Mesendoderm (in vitro differentiated cells): ENCODE measurements at regions not wholly inside any gene's neighbourhood (a gene's known extent, or its start where the extent isn't known, plus 50 kb on each side); places are given as distances from the start of the nearest gene placed in this dataset.
"Not testable (repeated sequence)": the region's sequence is repeated elsewhere in the genome, so short reads cannot be mapped to it uniquely, and the experiment has no call there.

Source experiments
- DNase-seq: peaks from one replicate; pipeline ENCODE4 v3.0.0; 2013
- H2AK5ac ChIP-seq: 2 replicates; pipeline ENCODE4 v1.6.1; 2013; ENCODE audit warnings: low read length, inconsistent platforms
- H2BK120ac ChIP-seq: 2 replicates; pipeline ENCODE4 v1.6.1; 2013; ENCODE audit warnings: low read depth, mild to moderate bottlenecking, low read length, moderate library complexity, mixed read lengths
- H2BK15ac ChIP-seq: replicated peaks from 2 replicates; pipeline ENCODE4 v1.6.1; 2013; ENCODE audit warnings: low read depth, mild to moderate bottlenecking, moderate library complexity
- H2BK5ac ChIP-seq: 2 replicates; pipeline ENCODE4 v1.6.1; 2013; ENCODE audit warnings: low read length, inconsistent platforms
- H3K18ac ChIP-seq: 2 replicates; pipeline ENCODE4 v1.6.1; 2013; ENCODE audit warnings: mild to moderate bottlenecking, low read length, mixed read lengths
- H3K23ac ChIP-seq: one replicate; pipeline ENCODE4 v1.6.1; 2013; ENCODE audit warnings: low read length
- H3K27ac ChIP-seq: 2 replicates; pipeline ENCODE4 v1.5.1; 2013; ENCODE audit warnings: low read depth, mild to moderate bottlenecking, inconsistent platforms, low read length, moderate library complexity
- H3K27me3 ChIP-seq: 2 replicates; pipeline ENCODE4 v1.6.1; 2013; ENCODE audit warnings: low read length, control low read depth, mild to moderate bottlenecking, inconsistent platforms; ENCODE audit not compliant: insufficient read depth, poor library complexity
- H3K36me3 ChIP-seq: 2 replicates; pipeline ENCODE4 v1.6.1; 2013; ENCODE audit warnings: low read length, inconsistent platforms; ENCODE audit not compliant: control insufficient read depth, insufficient read depth
- H3K4ac ChIP-seq: one replicate; pipeline ENCODE4 v1.6.1; 2013; ENCODE audit warnings: low read depth, mild to moderate bottlenecking, low read length, moderate library complexity
- H3K4me1 ChIP-seq: 2 replicates; pipeline ENCODE4 v1.6.1; 2013; ENCODE audit warnings: low read depth, low read length, inconsistent platforms; ENCODE audit not compliant: control insufficient read depth
- H3K4me2 ChIP-seq: 2 replicates; pipeline ENCODE4 v1.6.1; 2013; ENCODE audit warnings: low read length
- H3K4me3 ChIP-seq: 2 replicates; pipeline ENCODE4 v1.5.1; 2013; ENCODE audit warnings: mild to moderate bottlenecking, low read length
- H3K56ac ChIP-seq: one replicate; pipeline ENCODE4 v1.6.1; 2013; ENCODE audit warnings: low read length
- H3K79me1 ChIP-seq: 2 replicates; pipeline ENCODE4 v1.6.1; 2013; ENCODE audit warnings: low read length, inconsistent platforms
- H3K79me2 ChIP-seq: 2 replicates; pipeline ENCODE4 v1.6.1; 2013; ENCODE audit warnings: mild to moderate bottlenecking, low read length; ENCODE audit not compliant: control insufficient read depth, insufficient read depth
- H3K9ac ChIP-seq: 2 replicates; pipeline ENCODE4 v1.6.1; 2013; ENCODE audit warnings: low read length, inconsistent platforms
- H4K5ac ChIP-seq: one replicate; pipeline ENCODE4 v1.6.1; 2013; ENCODE audit warnings: low read length
- H4K8ac ChIP-seq: one replicate; pipeline ENCODE4 v1.6.1; 2013; ENCODE audit warnings: low read depth, mild to moderate bottlenecking, control low read depth, low read length, moderate library complexity
- WGBS: extraction: QIAGEN DNeasy Blood & Tissue Kit; methylation state at CpG from one replicate; pipeline ENCODE4 v1.1.7; 2013; ENCODE audit warnings: low lambda C conversion rate, missing lambda C conversion rate; ENCODE audit not compliant: insufficient coverage; ENCODE audit errors: extremely low coverage; 5-methylcytosine and 5-hydroxymethylcytosine counted together

DNA sequence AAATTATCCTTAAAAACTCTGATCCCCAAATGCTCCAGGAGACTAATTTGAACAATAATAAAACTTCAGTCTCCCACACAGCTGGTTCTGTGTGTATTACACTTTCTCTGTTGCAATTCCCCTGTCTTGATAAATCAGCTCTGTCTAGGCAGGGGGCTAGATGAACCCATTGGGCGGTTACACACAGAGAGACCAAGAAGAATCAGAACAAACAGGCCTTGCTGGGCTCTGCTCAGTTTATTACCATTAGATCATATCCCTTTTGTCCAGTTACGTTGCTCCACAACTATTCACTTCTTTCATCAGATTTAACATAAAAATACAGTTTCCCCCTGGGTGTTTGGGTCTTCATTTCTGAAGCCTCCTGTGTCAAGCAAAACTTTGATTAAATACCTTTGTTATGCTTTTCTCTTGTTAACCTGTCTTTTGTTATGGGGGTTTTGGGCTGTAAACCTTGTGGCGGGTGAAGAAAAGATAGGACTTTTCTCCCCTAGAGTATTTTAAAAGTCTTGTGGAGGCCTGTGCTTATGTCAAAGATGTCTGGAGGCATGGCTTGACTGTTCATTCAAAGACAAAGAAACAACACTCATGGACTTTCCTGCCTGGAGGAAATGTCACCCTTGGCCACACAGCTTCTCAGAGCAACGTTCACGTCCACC, 109.3 kb upstream of the ZNF658 start:
- H2BK5ac ChIP-seq, H3K4me2 ChIP-seq, DNase-seq, H4K8ac ChIP-seq, H3K4ac ChIP-seq, H3K9ac ChIP-seq, H3K56ac ChIP-seq, H2BK15ac ChIP-seq, H3K27me3 ChIP-seq, H3K27ac ChIP-seq, H3K23ac ChIP-seq, H3K79me2 ChIP-seq, H3K4me3 ChIP-seq, H2AK5ac ChIP-seq, H2BK120ac ChIP-seq, H3K4me1 ChIP-seq, H3K18ac ChIP-seq, H3K79me1 ChIP-seq, H4K5ac ChIP-seq, H3K36me3 ChIP-seq: not testable (repeated sequence)
- no CpG with 5 or more reads among the region's 5 CpGs for WGBS

DNA sequence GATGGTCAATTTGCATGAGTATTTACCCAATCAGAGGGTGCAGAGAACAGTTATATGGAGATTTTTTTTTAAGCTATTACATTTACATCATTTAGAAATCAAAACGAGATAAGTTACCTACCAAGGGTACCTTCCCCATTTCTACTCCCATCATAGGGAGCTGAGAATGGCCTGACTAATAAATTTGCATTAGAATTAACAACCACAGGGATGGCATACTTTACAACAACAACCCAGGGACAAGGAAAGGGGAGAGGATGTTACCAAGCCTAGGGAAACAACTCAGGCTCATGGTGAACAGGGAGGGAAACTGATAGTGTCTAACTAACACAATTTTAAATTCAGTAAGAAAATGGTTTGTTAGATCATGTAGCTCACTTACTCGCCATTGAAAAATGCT, 105.8 kb upstream of the ZNF658 start:
- H3K36me3 ChIP-seq, H3K4me3 ChIP-seq, H2BK120ac ChIP-seq, H3K9ac ChIP-seq, H3K27ac ChIP-seq, H2AK5ac ChIP-seq, H3K79me1 ChIP-seq, H3K56ac ChIP-seq, H2BK5ac ChIP-seq, H3K4me1 ChIP-seq, H4K8ac ChIP-seq, H3K18ac ChIP-seq, H3K27me3 ChIP-seq, H3K4me2 ChIP-seq, H4K5ac ChIP-seq, H3K79me2 ChIP-seq, H2BK15ac ChIP-seq, H3K4ac ChIP-seq, H3K23ac ChIP-seq: not testable (repeated sequence)
- DNase-seq: peak; percentile 57
- WGBS: no CpG with 5 or more reads among the region's 2 CpGs

- not testable (repeated sequence) for H4K5ac ChIP-seq, H3K4me3 ChIP-seq, H3K9ac ChIP-seq, H3K4me2 ChIP-seq, H3K27me3 ChIP-seq, H2BK120ac ChIP-seq, H3K27ac ChIP-seq, H3K23ac ChIP-seq, H3K4ac ChIP-seq, H2BK15ac ChIP-seq, H3K79me1 ChIP-seq, DNase-seq, H2BK5ac ChIP-seq, H3K36me3 ChIP-seq, H3K56ac ChIP-seq, H3K4me1 ChIP-seq, H3K18ac ChIP-seq, H4K8ac ChIP-seq, H3K79me2 ChIP-seq, H2AK5ac ChIP-seq
- WGBS: no CpG with 5 or more reads among the region's 3 CpGs
Measured at GRCh38 chr9:66795723-66796503, 104.6 kb upstream of the ZNF658 start.

- H4K5ac ChIP-seq, H2AK5ac ChIP-seq, H2BK120ac ChIP-seq, H3K9ac ChIP-seq, H3K4me3 ChIP-seq, H3K79me2 ChIP-seq, H3K23ac ChIP-seq, H3K79me1 ChIP-seq, H3K4me2 ChIP-seq, H3K56ac ChIP-seq, H4K8ac ChIP-seq, H3K27me3 ChIP-seq, H2BK5ac ChIP-seq, H3K36me3 ChIP-seq, H3K4me1 ChIP-seq: not testable (repeated sequence)
- Histone ChIP-seq H3K27ac (peak overlapping the region; percentile 57), H3K4ac (peak overlapping the region; percentile 81), H2BK15ac (peak overlapping the region; percentile 74), H3K18ac (peak overlapping the region; percentile 80)
- no CpG with 5 or more reads among the region's 8 CpGs for WGBS
- peak; percentile 89 for DNase-seq
Measured at GRCh38 chr9:66797905-66798616, 102.5 kb upstream of the ZNF658 start.

DNA sequence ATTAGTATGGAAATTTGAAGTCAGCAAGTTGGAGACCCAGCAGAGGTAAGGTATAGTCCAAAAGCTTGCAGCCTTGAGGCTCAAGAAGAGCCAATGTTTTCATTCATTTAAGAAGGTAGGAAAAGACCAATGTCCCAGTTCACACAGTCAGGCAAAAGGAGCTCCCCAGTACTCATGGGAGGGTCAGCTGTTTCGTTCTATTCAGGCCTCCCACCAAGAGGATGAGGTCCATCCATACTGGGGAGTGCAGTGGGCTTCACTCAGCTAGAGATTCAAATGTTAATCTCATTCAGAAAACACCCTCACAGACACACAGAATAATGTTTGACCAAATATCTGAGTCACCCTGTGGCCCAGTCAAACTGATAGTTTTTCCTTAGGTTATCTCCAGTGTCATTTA, 96.9 kb upstream of the ZNF658 start:
- H2BK120ac ChIP-seq, DNase-seq, H3K36me3 ChIP-seq: not testable (repeated sequence)

More for the DNA sequence above, 96.9 kb upstream of the ZNF658 start:
- H3K79me1 ChIP-seq, H3K56ac ChIP-seq, H3K4me1 ChIP-seq, H2BK15ac ChIP-seq, H3K27me3 ChIP-seq, H3K9ac ChIP-seq, H3K4ac ChIP-seq, H3K4me3 ChIP-seq, H4K5ac ChIP-seq, H3K18ac ChIP-seq, H2AK5ac ChIP-seq, H3K27ac ChIP-seq, H2BK5ac ChIP-seq, H3K79me2 ChIP-seq, H4K8ac ChIP-seq, H3K4me2 ChIP-seq, H3K23ac ChIP-seq: not testable (repeated sequence)
- WGBS: no CpG with 5 or more reads among the region's 1 CpG
